ENCODE measurements at regions not wholly inside any gene's neighbourhood (a gene's known extent, or its start where the extent isn't known, plus 50 kb on each side); places are given as distances from the start of the nearest gene placed in this dataset.
A peak's percentile ranks its signal among the peaks of the same experiment; 100 is the strongest.
"Not testable (repeated sequence)": the region's sequence is repeated elsewhere in the genome, so short reads cannot be mapped to it uniquely, and the experiment has no call there.

GRCh38 chr2:236988216-236988615, 97.5 kb upstream of the COPS8 start:
- no peak for DNase-seq (ENCODE audit: low spot score)

GRCh38 chr2:236988690-236989624, 96.7 kb upstream of the COPS8 start:
- DNase-seq (ENCODE audit: low spot score): peak; percentile 54

GRCh38 chr2:236990552-236990951, 95.1 kb upstream of the COPS8 start:
- no peak for DNase-seq (ENCODE audit: low spot score)

- DNase-seq (ENCODE audit: low spot score): no peak
Measured at GRCh38 chr2:236991874-236992273, 93.8 kb upstream of the COPS8 start.

GRCh38 chr2:236993286-236993685, 92.4 kb upstream of the COPS8 start:
- DNase-seq (ENCODE audit: low spot score): no peak

GRCh38 chr2:236994361-236994760, 91.3 kb upstream of the COPS8 start:
- DNase-seq (ENCODE audit: low spot score): no peak

GRCh38 chr2:236997069-236997715, 88.5 kb upstream of the COPS8 start:
- DNase-seq (ENCODE audit: low spot score): no peak

- no peak for DNase-seq (ENCODE audit: low spot score)
Measured at GRCh38 chr2:236998236-236998635, 87.5 kb upstream of the COPS8 start.

GRCh38 chr2:236998758-236999157, 86.9 kb upstream of the COPS8 start:
- no peak for DNase-seq (ENCODE audit: low spot score)

- DNase-seq (ENCODE audit: low spot score): no peak
Measured at GRCh38 chr2:237000481-237000880, 85.2 kb upstream of the COPS8 start.

GRCh38 chr2:237005341-237005740, 80.3 kb upstream of the COPS8 start:
- not testable (repeated sequence) for DNase-seq (ENCODE audit: low spot score)

GRCh38 chr2:237011206-237011795, 74.4 kb upstream of the COPS8 start:
- no peak for DNase-seq (ENCODE audit: low spot score)

- no peak for DNase-seq (ENCODE audit: low spot score)
Measured at GRCh38 chr2:237012004-237012403, 73.7 kb upstream of the COPS8 start.

GRCh38 chr2:237012577-237013267, 73.0 kb upstream of the COPS8 start:
- DNase-seq (ENCODE audit: low spot score): no peak

- no peak for DNase-seq (ENCODE audit: low spot score)
Measured at GRCh38 chr2:237016121-237016915, 69.4 kb upstream of the COPS8 start.

- DNase-seq (ENCODE audit: low spot score): no peak
Measured at GRCh38 chr2:237020090-237020489, 65.6 kb upstream of the COPS8 start.

- no peak for DNase-seq (ENCODE audit: low spot score)
Measured at GRCh38 chr2:237022533-237022932, 63.2 kb upstream of the COPS8 start.

- no peak for DNase-seq (ENCODE audit: low spot score)
Measured at GRCh38 chr2:237024255-237024654, 61.4 kb upstream of the COPS8 start.

GRCh38 chr2:237025090-237025865, 60.4 kb upstream of the COPS8 start:
- DNase-seq (ENCODE audit: low spot score): no peak

GRCh38 chr2:237026981-237027711, 58.5 kb upstream of the COPS8 start:
- DNase-seq (ENCODE audit: low spot score): peak; percentile 72

All from SK-N-DZ (cell line).